ENCODE measurements at regions not wholly inside any gene's neighbourhood (a gene's known extent, or its start where the extent isn't known, plus 50 kb on each side); places are given as distances from the start of the nearest gene placed in this dataset.

DNA sequence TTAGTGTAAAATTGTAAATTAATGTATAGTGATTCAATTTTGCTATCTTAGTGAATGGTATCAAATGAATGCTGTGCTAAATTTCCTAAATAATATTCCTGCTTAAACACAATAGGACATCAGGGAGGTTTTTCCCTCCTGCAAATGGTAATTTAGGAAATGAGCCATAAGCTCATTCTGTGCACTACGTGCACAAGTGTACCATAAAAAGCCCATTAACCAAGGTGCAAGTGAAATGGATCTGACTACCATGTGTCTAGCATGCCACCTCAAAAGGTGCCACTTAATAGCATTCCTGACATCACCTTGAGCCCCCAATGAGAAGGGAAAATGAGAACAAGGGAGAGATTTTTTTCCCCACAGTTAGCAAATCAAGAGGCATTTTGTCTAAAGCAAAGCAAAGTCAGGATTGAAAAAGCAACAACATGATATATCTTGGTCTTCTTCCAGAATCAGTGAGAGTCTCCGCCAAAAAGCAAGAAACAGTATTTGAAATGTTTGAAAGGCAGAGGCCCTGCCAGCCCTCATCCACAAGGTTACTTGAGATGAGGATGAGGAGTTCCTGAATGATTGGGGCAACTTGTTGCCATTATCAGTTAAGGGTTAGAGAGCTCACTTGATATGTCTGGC is 334.2 kb upstream of the RSPO3 start:
- no peak for TF ChIP-seq JUND (IDR thresholded peaks at IDR 0.05; ENCODE audit: low read depth, low read length)
- TF ChIP-seq, protein P1, sequence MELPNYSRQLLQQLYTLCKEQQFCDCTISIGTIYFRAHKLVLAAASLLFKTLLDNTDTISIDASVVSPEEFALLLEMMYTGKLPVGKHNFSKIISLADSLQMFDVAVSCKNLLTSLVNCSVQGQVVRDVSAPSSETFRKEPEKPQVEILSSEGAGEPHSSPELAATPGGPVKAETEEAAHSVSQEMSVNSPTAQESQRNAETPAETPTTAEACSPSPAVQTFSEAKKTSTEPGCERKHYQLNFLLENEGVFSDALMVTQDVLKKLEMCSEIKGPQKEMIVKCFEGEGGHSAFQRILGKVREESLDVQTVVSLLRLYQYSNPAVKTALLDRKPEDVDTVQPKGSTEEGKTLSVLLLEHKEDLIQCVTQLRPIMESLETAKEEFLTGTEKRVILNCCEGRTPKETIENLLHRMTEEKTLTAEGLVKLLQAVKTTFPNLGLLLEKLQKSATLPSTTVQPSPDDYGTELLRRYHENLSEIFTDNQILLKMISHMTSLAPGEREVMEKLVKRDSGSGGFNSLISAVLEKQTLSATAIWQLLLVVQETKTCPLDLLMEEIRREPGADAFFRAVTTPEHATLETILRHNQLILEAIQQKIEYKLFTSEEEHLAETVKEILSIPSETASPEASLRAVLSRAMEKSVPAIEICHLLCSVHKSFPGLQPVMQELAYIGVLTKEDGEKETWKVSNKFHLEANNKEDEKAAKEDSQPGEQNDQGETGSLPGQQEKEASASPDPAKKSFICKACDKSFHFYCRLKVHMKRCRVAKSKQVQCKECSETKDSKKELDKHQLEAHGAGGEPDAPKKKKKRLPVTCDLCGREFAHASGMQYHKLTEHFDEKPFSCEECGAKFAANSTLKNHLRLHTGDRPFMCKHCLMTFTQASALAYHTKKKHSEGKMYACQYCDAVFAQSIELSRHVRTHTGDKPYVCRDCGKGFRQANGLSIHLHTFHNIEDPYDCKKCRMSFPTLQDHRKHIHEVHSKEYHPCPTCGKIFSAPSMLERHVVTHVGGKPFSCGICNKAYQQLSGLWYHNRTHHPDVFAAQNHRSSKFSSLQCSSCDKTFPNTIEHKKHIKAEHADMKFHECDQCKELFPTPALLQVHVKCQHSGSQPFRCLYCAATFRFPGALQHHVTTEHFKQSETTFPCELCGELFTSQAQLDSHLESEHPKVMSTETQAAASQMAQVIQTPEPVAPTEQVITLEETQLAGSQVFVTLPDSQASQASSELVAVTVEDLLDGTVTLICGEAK (IDR thresholded peaks at IDR 0.05; ENCODE audit: borderline replicate concordance): no peak
- TF ChIP-seq NFYB (IDR thresholded peaks at IDR 0.05; ENCODE audit: insufficient read depth, low read depth, low read length): no peak
- TF ChIP-seq, protein P2, sequence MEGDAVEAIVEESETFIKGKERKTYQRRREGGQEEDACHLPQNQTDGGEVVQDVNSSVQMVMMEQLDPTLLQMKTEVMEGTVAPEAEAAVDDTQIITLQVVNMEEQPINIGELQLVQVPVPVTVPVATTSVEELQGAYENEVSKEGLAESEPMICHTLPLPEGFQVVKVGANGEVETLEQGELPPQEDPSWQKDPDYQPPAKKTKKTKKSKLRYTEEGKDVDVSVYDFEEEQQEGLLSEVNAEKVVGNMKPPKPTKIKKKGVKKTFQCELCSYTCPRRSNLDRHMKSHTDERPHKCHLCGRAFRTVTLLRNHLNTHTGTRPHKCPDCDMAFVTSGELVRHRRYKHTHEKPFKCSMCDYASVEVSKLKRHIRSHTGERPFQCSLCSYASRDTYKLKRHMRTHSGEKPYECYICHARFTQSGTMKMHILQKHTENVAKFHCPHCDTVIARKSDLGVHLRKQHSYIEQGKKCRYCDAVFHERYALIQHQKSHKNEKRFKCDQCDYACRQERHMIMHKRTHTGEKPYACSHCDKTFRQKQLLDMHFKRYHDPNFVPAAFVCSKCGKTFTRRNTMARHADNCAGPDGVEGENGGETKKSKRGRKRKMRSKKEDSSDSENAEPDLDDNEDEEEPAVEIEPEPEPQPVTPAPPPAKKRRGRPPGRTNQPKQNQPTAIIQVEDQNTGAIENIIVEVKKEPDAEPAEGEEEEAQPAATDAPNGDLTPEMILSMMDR (IDR thresholded peaks at IDR 0.05 in 2 of 3, conservative IDR thresholded peaks at IDR 0.05 in 1 of 3; ENCODE audit: control insufficient read depth in 2 of 3, extremely low read depth in 1 of 3, insufficient read depth in 1 of 3, low read depth in 3 of 3, low read length in 3 of 3): no peak
- no peak for TF ChIP-seq HDAC6 (IDR thresholded peaks at IDR 0.05; ENCODE audit: unreplicated experiment)

All from GM12878 (cell line).